Vagina (tissue), 2 donors: ENCODE measurements at regions not wholly inside any gene's neighbourhood (a gene's known extent, or its start where the extent isn't known, plus 50 kb on each side); places are given as distances from the start of the nearest gene placed in this dataset.

ENCODE experiments used
- CTCF ChIP-seq, 3 experiments: fragments of 450-650 bp in 2 of 3; fragments of 200-600 bp in 1 of 3; sonication (generic) in 1 of 3; IDR thresholded peaks; one replicate each; pipeline ENCODE4 v1.5.1; 2017 to 2019; ENCODE audit warnings: antibody characterized with exemption in 3 of 3, mild to moderate bottlenecking in 2 of 3, moderate library complexity in 2 of 3
- POLR2A ChIP-seq, 2 donors: fragments of 450-650 bp; IDR thresholded peaks; one replicate each; pipeline ENCODE4 v1.6.1; 2017; ENCODE audit warnings: antibody characterized with exemption in 2 of 2, mild to moderate bottlenecking in 2 of 2, moderate library complexity in 2 of 2

- TF ChIP-seq POLR2A (IDR thresholded peaks at IDR 0.05) (no peak), CTCF (IDR thresholded peaks at IDR 0.05) (no peak)
Observed at GRCh38 chr6:55674672-55675071, 95.7 kb upstream of the HMGCLL1 start.
